Natural killer cell (primary cell): ENCODE measurements at regions not wholly inside any gene's neighbourhood (a gene's known extent, or its start where the extent isn't known, plus 50 kb on each side); places are given as distances from the start of the nearest gene placed in this dataset.

Experiments
- ATAC-seq, 3 donors: fragments of 150-1000 bp in 2 of 3; fragments of 200-7000 bp in 1 of 3; cut with Tn5 transposase; 1 replicate in 1 of 3; 2 replicates in 2 of 3; pipeline ENCODE4 v1.10.0; 2021; ENCODE audit warnings: mild to moderate bottlenecking in 2 of 3, moderate library complexity in 2 of 3
- DNase-seq, 2 donors: peaks; one replicate each; pipeline versions ENCODE4 v3.0.0 to v3.0.0-alpha.2; 2013 to 2021; ENCODE audit warnings: mixed read lengths in 1 of 2
- H3K27ac ChIP-seq: one replicate; pipeline ENCODE4 v1.5.1; 2013; ENCODE audit warnings: mild to moderate bottlenecking, low read length
- H3K27me3 ChIP-seq: one replicate; pipeline ENCODE4 v1.6.1; 2013; ENCODE audit warnings: low read length; ENCODE audit not compliant: control insufficient read depth, insufficient read depth
- H3K36me3 ChIP-seq: one replicate; pipeline ENCODE4 v1.6.1; 2013; ENCODE audit warnings: low read length; ENCODE audit not compliant: control insufficient read depth, insufficient read depth
- H3K4me1 ChIP-seq: one replicate; pipeline ENCODE4 v1.6.1; 2013; ENCODE audit warnings: low read length; ENCODE audit not compliant: control insufficient read depth, insufficient read depth
- H3K4me3 ChIP-seq: one replicate; pipeline ENCODE4 v1.5.1; 2013; ENCODE audit warnings: low read length
- H3K9me3 ChIP-seq: one replicate; pipeline ENCODE4 v1.6.1; 2013; ENCODE audit warnings: low read length; ENCODE audit not compliant: control insufficient read depth, insufficient read depth
- H3K27ac Mint-ChIP-seq, 2 donors: one replicate each; pipeline ENCODE4 v1.8.0; 2022; ENCODE audit warnings: mild to moderate bottlenecking in 2 of 2, mixed read lengths in 2 of 2, moderate library complexity in 1 of 2
- H3K27me3 Mint-ChIP-seq, 2 donors: one replicate each; pipeline ENCODE4 v1.8.0; 2022; ENCODE audit warnings: low read depth in 2 of 2, mixed read lengths in 2 of 2
- H3K36me3 Mint-ChIP-seq: one replicate; pipeline ENCODE4 v1.8.0; 2022; ENCODE audit warnings: mixed read lengths
- H3K4me1 Mint-ChIP-seq, 2 donors: one replicate each; pipeline ENCODE4 v1.8.0; 2022; ENCODE audit warnings: mixed read lengths in 2 of 2
- H3K4me3 Mint-ChIP-seq: one replicate; pipeline ENCODE4 v1.8.0; 2022; ENCODE audit warnings: mild to moderate bottlenecking, moderate library complexity, mixed read lengths
- H3K9me3 Mint-ChIP-seq, 2 donors: one replicate each; pipeline ENCODE4 v1.8.0; 2022; ENCODE audit warnings: mixed read lengths in 2 of 2
- WGBS: methylation state at CpG from one replicate; pipeline ENCODE4 v1.1.7; 2013; ENCODE audit warnings: missing lambda C conversion rate; ENCODE audit not compliant: insufficient coverage; 5-methylcytosine and 5-hydroxymethylcytosine counted together
- intact Hi-C: fragments of 100-400 bp; cut with micrococcal nuclease; formaldehyde crosslinking; loops from one replicate; pipeline ENCODE4 v1.14.2; 2022
- TF ChIP-seq, protein P1 (sequence below): fragments of 200-600 bp; IDR thresholded peaks from one replicate; pipeline ENCODE4 v1.8.0; 2022; ENCODE audit warnings: antibody characterized with exemption

DNA sequence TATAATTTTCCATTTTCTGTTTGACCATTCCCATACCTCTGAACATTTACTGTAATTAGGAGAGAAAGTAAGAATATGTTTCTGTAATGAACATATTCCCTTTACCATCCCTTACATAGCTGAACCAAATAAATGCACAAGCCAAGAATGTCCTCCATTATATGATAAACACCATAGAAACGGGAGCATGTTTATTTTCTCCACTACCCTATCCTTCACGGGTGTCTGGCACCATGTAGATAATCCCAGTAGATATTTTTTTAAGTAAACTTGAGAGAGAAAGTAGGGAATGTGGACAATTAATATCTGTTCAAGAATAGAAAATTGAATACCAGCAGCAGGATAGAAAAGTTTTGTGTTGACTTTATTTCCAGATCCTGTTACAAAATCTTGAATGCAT is 928.4 kb downstream of the EFNB2 start:
- H3K4me1 ChIP-seq = no peaks in the 10 kb centered on the region
- no peaks in the 10 kb centered on the region for H3K27me3 Mint-ChIP-seq
- no peak overlapping the region for H3K4me3 Mint-ChIP-seq
- intact Hi-C loops = no loop called here
- H3K4me3 ChIP-seq = no peak overlapping the region
- H3K27ac Mint-ChIP-seq = no peak overlapping the region
- ATAC-seq = no peak
- TF ChIP-seq, protein P1, sequence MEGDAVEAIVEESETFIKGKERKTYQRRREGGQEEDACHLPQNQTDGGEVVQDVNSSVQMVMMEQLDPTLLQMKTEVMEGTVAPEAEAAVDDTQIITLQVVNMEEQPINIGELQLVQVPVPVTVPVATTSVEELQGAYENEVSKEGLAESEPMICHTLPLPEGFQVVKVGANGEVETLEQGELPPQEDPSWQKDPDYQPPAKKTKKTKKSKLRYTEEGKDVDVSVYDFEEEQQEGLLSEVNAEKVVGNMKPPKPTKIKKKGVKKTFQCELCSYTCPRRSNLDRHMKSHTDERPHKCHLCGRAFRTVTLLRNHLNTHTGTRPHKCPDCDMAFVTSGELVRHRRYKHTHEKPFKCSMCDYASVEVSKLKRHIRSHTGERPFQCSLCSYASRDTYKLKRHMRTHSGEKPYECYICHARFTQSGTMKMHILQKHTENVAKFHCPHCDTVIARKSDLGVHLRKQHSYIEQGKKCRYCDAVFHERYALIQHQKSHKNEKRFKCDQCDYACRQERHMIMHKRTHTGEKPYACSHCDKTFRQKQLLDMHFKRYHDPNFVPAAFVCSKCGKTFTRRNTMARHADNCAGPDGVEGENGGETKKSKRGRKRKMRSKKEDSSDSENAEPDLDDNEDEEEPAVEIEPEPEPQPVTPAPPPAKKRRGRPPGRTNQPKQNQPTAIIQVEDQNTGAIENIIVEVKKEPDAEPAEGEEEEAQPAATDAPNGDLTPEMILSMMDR = no peak
- no peaks in the 10 kb centered on the region for H3K36me3 Mint-ChIP-seq
- no peaks in the 10 kb centered on the region for H3K4me1 Mint-ChIP-seq
- 63% methylated on average over 1 of the region's 2 CpGs for WGBS
- no peaks in the 10 kb centered on the region for H3K27me3 ChIP-seq
- no peaks in the 10 kb centered on the region for H3K36me3 ChIP-seq
- no peak overlapping the region for H3K27ac ChIP-seq
- H3K9me3 Mint-ChIP-seq = peaks cover 7 to 14% of the 10 kb centered on the region in 2 donors
- H3K9me3 ChIP-seq = no peaks in the 10 kb centered on the region
- no peak for DNase-seq

DNA sequence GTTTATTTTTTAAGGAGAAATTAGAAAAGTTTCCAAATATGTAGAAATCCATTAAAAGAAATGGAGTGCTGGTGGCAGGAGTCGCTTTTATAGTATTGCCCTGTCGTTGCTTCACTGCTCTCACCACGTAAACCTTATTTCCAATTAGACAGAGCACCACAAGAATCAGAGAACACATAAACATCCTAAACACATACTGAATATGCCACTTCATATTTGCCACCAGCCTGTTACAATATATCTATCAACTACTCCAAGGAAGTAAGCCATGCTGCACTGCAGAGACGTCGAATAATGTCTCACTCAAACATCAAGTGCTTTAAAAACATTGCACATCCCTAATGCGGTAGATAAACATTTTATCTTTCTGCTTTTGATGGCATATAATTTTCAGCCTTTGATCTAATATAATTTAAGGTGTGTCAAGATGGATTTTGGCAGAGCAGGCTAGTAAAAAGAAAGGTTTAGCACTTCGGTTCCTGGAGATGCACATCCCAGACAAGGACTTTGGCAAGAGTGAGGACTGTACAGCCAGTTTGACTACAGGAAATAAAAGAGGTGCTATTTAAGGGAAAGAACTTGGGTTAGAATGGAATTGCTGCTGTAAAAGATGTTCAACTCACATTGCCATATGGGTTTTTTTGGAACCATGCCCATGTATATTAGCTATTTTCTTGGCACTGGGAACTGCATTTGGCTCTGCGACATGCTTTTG is 932.3 kb downstream of the EFNB2 start:
- H3K27ac ChIP-seq = no peak overlapping the region
- 91% methylated on average over 7 of the region's 8 CpGs for WGBS
- H3K36me3 Mint-ChIP-seq = no peaks in the 10 kb centered on the region

DNA sequence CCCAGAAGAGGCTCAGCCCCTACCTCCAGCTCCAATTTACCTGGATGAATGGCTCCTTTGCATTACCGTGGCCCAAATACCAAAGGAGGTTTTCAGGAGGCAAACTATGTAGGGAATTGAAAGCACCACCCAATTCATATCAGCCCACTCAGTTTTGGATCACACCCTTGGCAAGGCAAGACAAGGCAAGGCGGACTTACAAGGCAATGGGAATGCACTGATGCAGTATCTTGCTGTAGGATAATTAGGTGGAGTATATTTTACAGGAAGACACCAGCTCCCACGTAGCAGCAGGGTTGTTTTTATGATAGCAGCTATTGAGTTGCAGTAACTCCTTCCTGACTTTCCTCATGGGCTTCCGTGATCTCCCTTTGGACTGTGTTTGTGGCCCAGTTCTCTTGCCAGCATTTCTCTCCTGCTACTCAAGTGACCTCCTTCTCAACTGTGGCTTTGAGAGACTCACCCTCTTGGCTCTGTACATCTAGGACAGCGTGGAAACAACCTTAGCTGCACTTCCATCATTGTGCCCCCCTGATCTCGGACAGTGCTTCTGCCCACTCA is 935.9 kb downstream of the EFNB2 start:
- Histone ChIP-seq H3K4me3 (no peak overlapping the region), H3K27me3 (no peaks in the 10 kb centered on the region), H3K27ac (no peak overlapping the region), H3K36me3 (no peaks in the 10 kb centered on the region), H3K9me3 (no peaks in the 10 kb centered on the region), H3K4me1 (no peaks in the 10 kb centered on the region)
- DNase-seq (no peak), ATAC-seq (no peak)
- H3K27ac Mint-ChIP-seq = no peak overlapping the region
- H3K27me3 Mint-ChIP-seq = no peaks in the 10 kb centered on the region
- H3K4me3 Mint-ChIP-seq = no peak overlapping the region
- WGBS = 80% methylated on average over 6 of the region's 6 CpGs
- TF ChIP-seq, protein P1 = no peak
- intact Hi-C loops = no loop called here
- H3K9me3 Mint-ChIP-seq = peaks cover 16 to 22% of the 10 kb centered on the region in 2 donors
- H3K4me1 Mint-ChIP-seq = no peaks in the 10 kb centered on the region
- no peaks in the 10 kb centered on the region for H3K36me3 Mint-ChIP-seq

More for the DNA sequence above, 932.3 kb downstream of the EFNB2 start:
- peaks cover 16 to 22% of the 10 kb centered on the region in 2 donors for H3K9me3 Mint-ChIP-seq
- Histone ChIP-seq H3K4me3 (no peak overlapping the region), H3K9me3 (no peaks in the 10 kb centered on the region), H3K27me3 (no peaks in the 10 kb centered on the region), H3K36me3 (no peaks in the 10 kb centered on the region), H3K4me1 (no peaks in the 10 kb centered on the region)
- H3K4me3 Mint-ChIP-seq = no peak overlapping the region
- DNase-seq (no peak), ATAC-seq (no peak)
- H3K4me1 Mint-ChIP-seq = no peaks in the 10 kb centered on the region
- intact Hi-C loops = no loop called here
- no peaks in the 10 kb centered on the region for H3K27me3 Mint-ChIP-seq
- H3K27ac Mint-ChIP-seq = no peak overlapping the region
- TF ChIP-seq, protein P1 = no peak

DNA sequence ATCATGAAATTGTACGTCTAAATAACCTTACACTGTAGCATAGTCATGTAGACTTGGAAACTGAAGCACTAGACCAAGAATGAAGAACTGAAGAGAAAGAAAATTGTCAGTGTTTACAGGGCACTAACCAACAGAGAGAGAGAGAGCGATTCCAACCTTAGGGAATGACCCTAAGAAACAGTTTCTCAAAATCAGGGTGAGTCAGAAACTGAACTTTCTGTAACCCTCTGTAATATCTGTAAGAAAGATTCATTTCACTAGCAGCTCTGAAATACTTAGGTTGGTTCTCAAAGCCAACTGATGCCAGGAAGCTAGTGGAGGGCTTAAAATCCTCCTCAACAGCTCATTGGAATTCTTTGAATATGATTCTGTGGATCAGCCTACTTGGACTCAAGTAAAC is 936.9 kb downstream of the EFNB2 start:
- no peaks in the 10 kb centered on the region for H3K4me1 ChIP-seq
- H3K4me1 Mint-ChIP-seq = no peaks in the 10 kb centered on the region

More for the DNA sequence above, 936.9 kb downstream of the EFNB2 start:
- no peak overlapping the region for H3K4me3 Mint-ChIP-seq
- H3K27me3 ChIP-seq = no peaks in the 10 kb centered on the region
- H3K4me3 ChIP-seq = no peak overlapping the region
- H3K27ac ChIP-seq = no peak overlapping the region
- no peaks in the 10 kb centered on the region for H3K36me3 Mint-ChIP-seq
- H3K9me3 ChIP-seq = no peaks in the 10 kb centered on the region
- peaks cover 16 to 23% of the 10 kb centered on the region in 2 donors for H3K9me3 Mint-ChIP-seq
- no peak overlapping the region for H3K27ac Mint-ChIP-seq
- H3K36me3 ChIP-seq = no peaks in the 10 kb centered on the region
- intact Hi-C loops = no loop called here
- H3K27me3 Mint-ChIP-seq = no peaks in the 10 kb centered on the region
- no peak for ATAC-seq
- TF ChIP-seq, protein P1 = no peak
- no peak for DNase-seq
- WGBS = 92% methylated on average over 2 of the region's 2 CpGs
